B cell (primary cell): ENCODE measurements at regions not wholly inside any gene's neighbourhood (a gene's known extent, or its start where the extent isn't known, plus 50 kb on each side); places are given as distances from the start of the nearest gene placed in this dataset.

ENCODE experiments used
- ATAC-seq: fragments of 200-7000 bp; cut with Tn5 transposase; one replicate; pipeline ENCODE4 v1.10.0; 2021; ENCODE audit warnings: low read depth, mild to moderate bottlenecking, moderate number of reproducible peaks, moderate library complexity
- CTCF ChIA-PET: fragments of 350-600 bp; sonication (Branson Sonifier 250); formaldehyde crosslinking; loops from one replicate; lab custom pipeline; 2021; ENCODE audit warnings: antibody characterized with exemption, inconsistent platforms; lab: Charles Lee
- POLR2A ChIA-PET: fragments of 350-600 bp; sonication (Branson Sonifier 250); formaldehyde crosslinking; loops from one replicate; lab custom pipeline; 2021; ENCODE audit warnings: antibody characterized with exemption; lab: Charles Lee
- DNase-seq: peaks from one replicate; pipeline ENCODE4 v3.0.0; 2013
- H2AFZ ChIP-seq: 2 replicates; pipeline ENCODE4 v1.6.1; 2012; ENCODE audit warnings: mild to moderate bottlenecking, low read depth, low read length; ENCODE audit not compliant: insufficient read depth, poor library complexity, severe bottlenecking
- H3K27ac ChIP-seq, 2 donors: 1 replicate in 1 of 2; 2 replicates in 1 of 2; pipeline ENCODE4 v1.5.1; 2012 to 2013; ENCODE audit warnings: low read length in 2 of 2, mild to moderate bottlenecking in 2 of 2, moderate library complexity in 1 of 2
- H3K27me3 ChIP-seq, 4 experiments: fragments of 200-600 bp in 1 of 4; sonication (generic) in 1 of 4; replicated peaks in 1 of 4; 1 replicate in 2 of 4; 2 replicates in 2 of 4; pipeline versions ENCODE4 v1.6.1 to v1.7.0; 2013 to 2016; ENCODE audit warnings: low read length in 3 of 4, mild to moderate bottlenecking in 2 of 4, mixed read lengths in 1 of 4, moderate library complexity in 1 of 4; ENCODE audit not compliant: insufficient read depth in 4 of 4, control insufficient read depth in 3 of 4; ENCODE audit errors: control extremely low read depth in 1 of 4
- H3K36me3 ChIP-seq, 2 experiments: replicated peaks in 1 of 2; 1 replicate in 1 of 2; 2 replicates in 1 of 2; pipeline versions ENCODE4 v1.6.1 to v1.7.1; 2013; ENCODE audit warnings: low read length in 1 of 2; ENCODE audit not compliant: insufficient read depth in 2 of 2, control insufficient read depth in 1 of 2; ENCODE audit errors: control extremely low read depth in 1 of 2, extremely low read depth in 1 of 2
- H3K4me1 ChIP-seq, 2 donors: fragments of 200-600 bp in 1 of 2; sonication (generic) in 1 of 2; 1 replicate in 1 of 2; 2 replicates in 1 of 2; pipeline versions ENCODE4 v1.5.1 to v1.6.1; 2013 to 2017; ENCODE audit warnings: low read length in 2 of 2; ENCODE audit not compliant: control insufficient read depth in 2 of 2, insufficient read depth in 2 of 2
- H3K4me2 ChIP-seq: replicated peaks from 2 replicates; pipeline ENCODE3; 2012; ENCODE audit warnings: mild to moderate bottlenecking, low read depth, low read length; ENCODE audit not compliant: poor library complexity, severe bottlenecking
- H3K4me3 ChIP-seq, 5 experiments: fragments of 200-600 bp in 1 of 5; sonication (generic) in 1 of 5; 1 replicate in 3 of 5; 2 replicates in 2 of 5; pipeline versions ENCODE4 v1.5.1 to v1.7.0; 2011 to 2016; ENCODE audit warnings: low read length in 4 of 5, mild to moderate bottlenecking in 4 of 5, low read depth in 2 of 5, control low read depth in 1 of 5, moderate library complexity in 1 of 5; ENCODE audit not compliant: insufficient read depth in 1 of 5; ENCODE audit errors: control extremely low read depth in 1 of 5, extremely low read depth in 1 of 5
- H3K79me2 ChIP-seq: fragments of 200-600 bp; sonication (generic); one replicate; pipeline ENCODE4 v1.6.0; 2016; ENCODE audit warnings: low read length; ENCODE audit not compliant: control insufficient read depth, insufficient read depth
- H3K9ac ChIP-seq: fragments of 200-600 bp; sonication (generic); 2 replicates; pipeline ENCODE4 v1.6.1; 2017; ENCODE audit warnings: mild to moderate bottlenecking, low read length, moderate library complexity
- H3K9me3 ChIP-seq, 3 donors: one replicate each; pipeline versions ENCODE4 v1.6.1 to v1.7.1; 2013; ENCODE audit warnings: low read length in 2 of 3; ENCODE audit not compliant: control insufficient read depth in 2 of 3, insufficient read depth in 1 of 3; ENCODE audit errors: control extremely low read depth in 1 of 3
- H4K20me1 ChIP-seq: 2 replicates; pipeline ENCODE4 v1.6.0; 2012; ENCODE audit warnings: mild to moderate bottlenecking, low read length; ENCODE audit not compliant: insufficient read depth, control insufficient read depth, poor library complexity, severe bottlenecking
- H3K27ac Mint-ChIP-seq: one replicate; pipeline ENCODE4 v1.8.0; 2021; ENCODE audit warnings: mixed read lengths
- H3K27me3 Mint-ChIP-seq: one replicate; pipeline ENCODE4 v1.8.0; 2021; ENCODE audit warnings: mixed read lengths
- H3K4me1 Mint-ChIP-seq: one replicate; pipeline ENCODE4 v1.8.0; 2021; ENCODE audit warnings: mixed read lengths
- H3K4me3 Mint-ChIP-seq: one replicate; pipeline ENCODE4 v1.8.0; 2021; ENCODE audit warnings: mixed read lengths
- H3K9me3 Mint-ChIP-seq: one replicate; pipeline ENCODE4 v1.8.0; 2022; ENCODE audit warnings: mixed read lengths; ENCODE audit not compliant: insufficient read depth
- CTCF ChIP-seq: fragments of 200-600 bp; IDR thresholded peaks from one replicate; pipeline ENCODE4 v1.8.0; 2022; ENCODE audit warnings: antibody characterized with exemption, mild to moderate bottlenecking
- EZH2 ChIP-seq: IDR thresholded peaks from 2 replicates; pipeline ENCODE4 v1.6.1; 2012; ENCODE audit warnings: borderline replicate concordance, low read depth, mild to moderate bottlenecking, moderate library complexity, low read length; ENCODE audit not compliant: insufficient read depth, poor library complexity, severe bottlenecking
- WGBS: methylation state at CpG from one replicate; pipeline ENCODE4 v1.1.5; 2013; ENCODE audit warnings: missing lambda C conversion rate; ENCODE audit not compliant: insufficient coverage; 5-methylcytosine and 5-hydroxymethylcytosine counted together
- intact Hi-C: fragments of 100-400 bp; cut with micrococcal nuclease; formaldehyde crosslinking; loops from one replicate; pipeline ENCODE4 v1.10.0; 2022

DNA sequence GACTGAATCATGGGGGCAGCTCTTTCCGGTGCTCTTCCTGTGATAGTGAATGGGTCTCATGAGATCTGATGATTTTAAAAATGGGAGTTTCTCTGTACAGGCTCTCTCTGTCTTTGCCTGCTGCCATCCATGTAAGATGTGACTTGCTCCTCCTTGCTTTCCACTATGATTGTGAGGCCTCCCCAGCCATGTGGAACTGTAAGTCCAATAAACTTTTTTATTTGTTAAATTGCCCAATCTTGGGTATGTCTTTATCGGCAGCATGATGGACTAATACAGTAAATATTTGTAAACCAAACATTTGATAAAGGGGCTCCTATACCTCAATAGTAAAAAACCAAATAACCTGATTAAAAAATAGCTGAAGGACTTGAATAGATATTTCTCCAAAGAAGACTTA is 77.3 kb downstream of the INSIG2 start:
- intact Hi-C loops: no loop called here

More for the DNA sequence above, 77.3 kb downstream of the INSIG2 start:
- no peak overlapping the region for H3K4me2 ChIP-seq
- TF ChIP-seq CTCF (no peak), EZH2 (no peak)
- H3K36me3 ChIP-seq: no peaks in the 10 kb centered on the region
- H3K27ac ChIP-seq: no peak overlapping the region
- peaks cover 0 to 6% (median 0%) of the 10 kb centered on the region in 4 experiments for H3K27me3 ChIP-seq
- H3K4me1 ChIP-seq: peaks cover 8% of the 10 kb centered on the region in 2 donors
- Mint-ChIP-seq H3K27me3 (peaks cover 35% of the 10 kb centered on the region), H3K9me3 (peaks cover 2% of the 10 kb centered on the region), H3K4me1 (no peaks in the 10 kb centered on the region), H3K4me3 (no peak overlapping the region), H3K27ac (no peak overlapping the region)
- H4K20me1 ChIP-seq: no peaks in the 10 kb centered on the region
- no peak for ATAC-seq
- H3K4me3 ChIP-seq: no peak overlapping the region
- no peak overlapping the region for H2AFZ ChIP-seq
- ChIA-PET POLR2A (no interaction called here), CTCF (no interaction called here)
- no peak overlapping the region for H3K9ac ChIP-seq
- no CpG with 5 or more reads among the region's 2 CpGs for WGBS
- no peak for DNase-seq
- no peaks in the 10 kb centered on the region for H3K79me2 ChIP-seq
- peaks cover 0 to 8% (median 4%) of the 10 kb centered on the region in 3 donors for H3K9me3 ChIP-seq
